Cardiac muscle cell (in vitro differentiated cells and primary cell): ENCODE measurements at regions not wholly inside any gene's neighbourhood (a gene's known extent, or its start where the extent isn't known, plus 50 kb on each side); places are given as distances from the start of the nearest gene placed in this dataset.

Source experiments
- DNase-seq, 2 donors: peaks; one replicate each; pipeline versions ENCODE4 v3.0.0 to v3.0.0-alpha.2; 2010 to 2017; ENCODE audit warnings: low read depth in 1 of 2, low spot score in 1 of 2
- H3K27ac ChIP-seq: fragments of 200-600 bp; sonication (generic); 2 replicates; pipeline ENCODE4 v1.5.1; 2016
- H3K27me3 ChIP-seq: fragments of 200-600 bp; sonication (generic); 2 replicates; pipeline ENCODE4 v1.6.0; 2016; ENCODE audit warnings: control low read depth
- H3K36me3 ChIP-seq: fragments of 200-600 bp; sonication (generic); 2 replicates; pipeline ENCODE4 v1.5.1; 2016; ENCODE audit warnings: control low read depth
- H3K4me1 ChIP-seq: fragments of 200-600 bp; sonication (generic); 2 replicates; pipeline ENCODE4 v1.8.1; 2017; ENCODE audit warnings: low read depth, mild to moderate bottlenecking, mixed run types
- H3K4me3 ChIP-seq: fragments of 200-600 bp; sonication (generic); 2 replicates; pipeline ENCODE4 v1.5.1; 2016; ENCODE audit warnings: mild to moderate bottlenecking
- H3K9me3 ChIP-seq: fragments of 200-600 bp; sonication (generic); 2 replicates; pipeline ENCODE4 v1.5.1; 2017; ENCODE audit warnings: low read depth, mild to moderate bottlenecking, control low read depth
- CTCF ChIP-seq: IDR thresholded peaks from 2 replicates; pipeline ENCODE4 v1.5.1; 2012; ENCODE audit warnings: low read depth, mild to moderate bottlenecking, low read length

- Histone ChIP-seq H3K27me3 (no peaks in the 10 kb centered on the region), H3K27ac (no peak overlapping the region), H3K36me3 (no peaks in the 10 kb centered on the region), H3K9me3 (no peaks in the 10 kb centered on the region), H3K4me3 (no peak overlapping the region), H3K4me1 (no peaks in the 10 kb centered on the region)
- no peak for TF ChIP-seq CTCF
- DNase-seq: no peak
Measured at GRCh38 chr10:57884407-57884806, 383.3 kb downstream of the IPMK start.

GRCh38 chr10:57880446-57881227, 387.1 kb downstream of the IPMK start:
- no peak overlapping the region for H3K4me3 ChIP-seq
- no peak for DNase-seq
- no peaks in the 10 kb centered on the region for H3K9me3 ChIP-seq
- no peak for TF ChIP-seq CTCF
- H3K27me3 ChIP-seq: no peaks in the 10 kb centered on the region
- H3K27ac ChIP-seq: no peak overlapping the region
- no peaks in the 10 kb centered on the region for H3K36me3 ChIP-seq
- H3K4me1 ChIP-seq: no peaks in the 10 kb centered on the region

- no peaks in the 10 kb centered on the region for H3K4me1 ChIP-seq
- no peaks in the 10 kb centered on the region for H3K9me3 ChIP-seq
- no peak for DNase-seq
- no peak for TF ChIP-seq CTCF
- H3K36me3 ChIP-seq: no peaks in the 10 kb centered on the region
- H3K27ac ChIP-seq: no peak overlapping the region
- no peak overlapping the region for H3K4me3 ChIP-seq
- H3K27me3 ChIP-seq: no peaks in the 10 kb centered on the region
Measured at GRCh38 chr10:57874810-57875209, 392.9 kb downstream of the IPMK start.

- TF ChIP-seq CTCF: no peak
Measured at GRCh38 chr10:57867241-57867640, 400.5 kb downstream of the IPMK start.

GRCh38 chr10:57864765-57865680, 402.7 kb downstream of the IPMK start:
- TF ChIP-seq CTCF: no peak
- H3K9me3 ChIP-seq: no peaks in the 10 kb centered on the region
- DNase-seq: no peak

More at GRCh38 chr10:57867241-57867640, 400.5 kb downstream of the IPMK start:
- H3K27me3 ChIP-seq: no peaks in the 10 kb centered on the region
- H3K36me3 ChIP-seq: no peaks in the 10 kb centered on the region
- DNase-seq: no peak
- no peak overlapping the region for H3K4me3 ChIP-seq
- no peaks in the 10 kb centered on the region for H3K9me3 ChIP-seq
- no peak overlapping the region for H3K27ac ChIP-seq
- H3K4me1 ChIP-seq: no peaks in the 10 kb centered on the region

More at GRCh38 chr10:57864765-57865680, 402.7 kb downstream of the IPMK start:
- H3K36me3 ChIP-seq: no peaks in the 10 kb centered on the region
- H3K27me3 ChIP-seq: no peaks in the 10 kb centered on the region
- H3K27ac ChIP-seq: no peak overlapping the region
- H3K4me1 ChIP-seq: no peaks in the 10 kb centered on the region
- H3K4me3 ChIP-seq: no peak overlapping the region
